Ishikawa (cell line): ENCODE measurements at regions not wholly inside any gene's neighbourhood (a gene's known extent, or its start where the extent isn't known, plus 50 kb on each side); places are given as distances from the start of the nearest gene placed in this dataset.

ENCODE experiments used
- CEBPB ChIP-seq: IDR thresholded peaks from 2 replicates; pipeline ENCODE4 v1.6.1; 2012
- CREB1 ChIP-seq: IDR thresholded peaks from 2 replicates; pipeline ENCODE4 v1.6.1; 2012; ENCODE audit warnings: low read depth
- EGR1 ChIP-seq: IDR thresholded peaks from 2 replicates; pipeline ENCODE4 v1.6.1; 2012
- EP300 ChIP-seq: IDR thresholded peaks from 2 replicates; pipeline ENCODE4 v1.6.1; 2012; ENCODE audit warnings: borderline replicate concordance
- FOXM1 ChIP-seq: IDR thresholded peaks from 2 replicates; pipeline ENCODE4 v1.6.1; 2012; ENCODE audit warnings: low read depth, borderline replicate concordance
- NFIC ChIP-seq: IDR thresholded peaks from 2 replicates; pipeline ENCODE4 v1.6.1; 2012
- RAD21 ChIP-seq: IDR thresholded peaks from 2 replicates; pipeline ENCODE4 v1.6.1; 2012; ENCODE audit warnings: low read depth
- TAF1 ChIP-seq: IDR thresholded peaks from 2 replicates; pipeline ENCODE4 v1.6.1; 2012; ENCODE audit warnings: low read depth, mild to moderate bottlenecking
- TCF12 ChIP-seq: IDR thresholded peaks from 2 replicates; pipeline ENCODE4 v1.6.1; 2012; ENCODE audit warnings: low read depth
- TEAD4 ChIP-seq: IDR thresholded peaks from 2 replicates; pipeline ENCODE4 v1.6.1; 2012
- YY1 ChIP-seq: IDR thresholded peaks from 2 replicates; pipeline ENCODE4 v1.6.1; 2012; ENCODE audit warnings: low read depth
- ZBTB7A ChIP-seq: IDR thresholded peaks from 2 replicates; pipeline ENCODE4 v1.6.1; 2012; ENCODE audit warnings: low read depth
- TF ChIP-seq, protein P1 (sequence below): IDR thresholded peaks from 2 replicates; pipeline ENCODE4 v1.6.1; 2012; ENCODE audit warnings: low read depth, mild to moderate bottlenecking
- TF ChIP-seq, protein P2 (sequence below): IDR thresholded peaks from 2 replicates; pipeline ENCODE4 v1.6.1; 2012
- TF ChIP-seq, protein P3 (sequence below): IDR thresholded peaks from 2 replicates; pipeline ENCODE4 v1.6.1; 2012

DNA sequence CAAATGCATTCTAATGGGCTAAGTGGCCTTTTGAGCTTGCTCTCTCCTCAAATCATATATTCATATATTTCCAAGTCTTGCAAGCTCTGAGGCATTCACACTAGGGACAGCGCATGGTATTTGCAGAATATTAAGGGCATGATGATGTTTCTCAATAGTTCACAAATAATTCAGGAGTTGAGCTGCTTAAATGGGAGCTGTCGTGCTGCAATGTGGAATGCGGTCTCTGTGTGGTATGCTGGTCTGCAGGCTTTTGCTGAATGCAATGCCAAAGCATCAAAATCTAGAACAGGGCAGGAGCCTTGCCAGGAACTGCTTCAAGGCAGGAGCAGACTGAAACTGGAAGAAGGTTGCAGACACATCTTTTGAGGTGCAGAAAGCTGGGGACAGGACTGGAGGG is 1060.0 kb downstream of the TBC1D22A start:
- TF ChIP-seq YY1: no peak
- no peak for TF ChIP-seq ZBTB7A
- no peak for TF ChIP-seq RAD21
- TF ChIP-seq, protein P1, sequence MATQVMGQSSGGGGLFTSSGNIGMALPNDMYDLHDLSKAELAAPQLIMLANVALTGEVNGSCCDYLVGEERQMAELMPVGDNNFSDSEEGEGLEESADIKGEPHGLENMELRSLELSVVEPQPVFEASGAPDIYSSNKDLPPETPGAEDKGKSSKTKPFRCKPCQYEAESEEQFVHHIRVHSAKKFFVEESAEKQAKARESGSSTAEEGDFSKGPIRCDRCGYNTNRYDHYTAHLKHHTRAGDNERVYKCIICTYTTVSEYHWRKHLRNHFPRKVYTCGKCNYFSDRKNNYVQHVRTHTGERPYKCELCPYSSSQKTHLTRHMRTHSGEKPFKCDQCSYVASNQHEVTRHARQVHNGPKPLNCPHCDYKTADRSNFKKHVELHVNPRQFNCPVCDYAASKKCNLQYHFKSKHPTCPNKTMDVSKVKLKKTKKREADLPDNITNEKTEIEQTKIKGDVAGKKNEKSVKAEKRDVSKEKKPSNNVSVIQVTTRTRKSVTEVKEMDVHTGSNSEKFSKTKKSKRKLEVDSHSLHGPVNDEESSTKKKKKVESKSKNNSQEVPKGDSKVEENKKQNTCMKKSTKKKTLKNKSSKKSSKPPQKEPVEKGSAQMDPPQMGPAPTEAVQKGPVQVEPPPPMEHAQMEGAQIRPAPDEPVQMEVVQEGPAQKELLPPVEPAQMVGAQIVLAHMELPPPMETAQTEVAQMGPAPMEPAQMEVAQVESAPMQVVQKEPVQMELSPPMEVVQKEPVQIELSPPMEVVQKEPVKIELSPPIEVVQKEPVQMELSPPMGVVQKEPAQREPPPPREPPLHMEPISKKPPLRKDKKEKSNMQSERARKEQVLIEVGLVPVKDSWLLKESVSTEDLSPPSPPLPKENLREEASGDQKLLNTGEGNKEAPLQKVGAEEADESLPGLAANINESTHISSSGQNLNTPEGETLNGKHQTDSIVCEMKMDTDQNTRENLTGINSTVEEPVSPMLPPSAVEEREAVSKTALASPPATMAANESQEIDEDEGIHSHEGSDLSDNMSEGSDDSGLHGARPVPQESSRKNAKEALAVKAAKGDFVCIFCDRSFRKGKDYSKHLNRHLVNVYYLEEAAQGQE: no peak
- no peak for TF ChIP-seq EGR1
- TF ChIP-seq, protein P2, sequence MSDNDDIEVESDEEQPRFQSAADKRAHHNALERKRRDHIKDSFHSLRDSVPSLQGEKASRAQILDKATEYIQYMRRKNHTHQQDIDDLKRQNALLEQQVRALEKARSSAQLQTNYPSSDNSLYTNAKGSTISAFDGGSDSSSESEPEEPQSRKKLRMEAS: no peak
- TF ChIP-seq CREB1: no peak
- no peak for TF ChIP-seq CEBPB
- no peak for TF ChIP-seq TCF12
- TF ChIP-seq NFIC: no peak

DNA sequence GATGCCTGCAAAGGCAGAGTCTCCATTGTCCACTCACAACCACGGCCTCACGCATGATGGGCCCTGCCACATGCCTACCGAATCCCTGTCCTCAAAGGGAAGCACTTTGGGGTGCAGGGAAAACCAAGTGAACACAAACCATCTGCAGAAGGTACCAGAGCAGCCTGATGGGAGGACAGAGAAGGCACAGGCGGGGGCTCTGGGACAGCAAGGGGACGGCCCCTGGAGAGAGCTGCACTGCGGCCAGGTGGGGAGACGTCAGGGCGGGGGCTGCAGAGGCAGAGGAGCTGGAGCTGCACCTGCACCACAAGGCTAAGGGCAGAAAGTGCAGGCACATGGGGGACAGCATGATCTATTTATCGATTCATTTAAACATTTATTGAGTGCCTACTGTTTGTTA is 1056.0 kb downstream of the TBC1D22A start:
- TF ChIP-seq TEAD4: no peak
- TF ChIP-seq ZBTB7A: no peak
- TF ChIP-seq NFIC: no peak
- TF ChIP-seq EP300: no peak
- no peak for TF ChIP-seq EGR1
- TF ChIP-seq CEBPB: no peak

DNA sequence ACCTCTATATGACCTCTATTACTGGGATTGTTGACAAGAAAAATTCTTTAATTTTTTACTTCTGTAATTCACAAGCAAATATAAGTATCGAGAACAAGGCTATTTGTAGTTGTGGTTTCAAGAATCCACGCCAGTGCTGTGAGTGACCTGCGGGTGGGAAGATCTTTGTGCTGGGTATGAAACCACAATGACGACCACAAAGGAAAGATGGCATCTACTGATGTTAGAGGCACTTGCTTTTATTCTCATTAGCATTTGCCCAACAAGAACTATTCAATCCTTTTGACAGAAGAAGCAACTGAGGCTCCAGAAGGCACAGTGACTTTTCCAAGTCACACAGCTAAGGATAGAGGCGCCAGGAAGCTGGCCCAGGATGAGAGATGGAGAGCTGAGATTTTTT is 1054.9 kb downstream of the TBC1D22A start:
- no peak for TF ChIP-seq TAF1
- no peak for TF ChIP-seq FOXM1
- TF ChIP-seq EP300: no peak
- TF ChIP-seq, protein P1: no peak
- TF ChIP-seq, protein P2: no peak
- no peak for TF ChIP-seq TCF12
- TF ChIP-seq NFIC: no peak
- no peak for TF ChIP-seq RAD21

DNA sequence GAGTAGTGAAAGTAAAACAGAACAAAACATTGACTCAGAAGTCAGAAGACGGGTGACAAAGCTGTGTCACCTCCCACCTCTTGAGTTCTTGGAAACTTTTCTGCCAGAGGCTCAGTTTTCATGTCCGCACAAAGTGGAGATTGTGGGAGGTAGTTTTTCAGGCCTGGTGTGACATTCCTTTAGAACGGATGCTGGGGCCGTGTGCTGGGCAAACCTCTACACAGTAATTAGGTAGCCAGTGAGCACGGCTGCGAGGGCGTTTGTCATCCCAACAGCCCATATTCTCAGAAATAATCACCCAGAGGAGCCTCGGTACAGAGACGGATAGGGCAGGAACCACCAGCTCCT is 1054.4 kb downstream of the TBC1D22A start:
- TF ChIP-seq, protein P3, sequence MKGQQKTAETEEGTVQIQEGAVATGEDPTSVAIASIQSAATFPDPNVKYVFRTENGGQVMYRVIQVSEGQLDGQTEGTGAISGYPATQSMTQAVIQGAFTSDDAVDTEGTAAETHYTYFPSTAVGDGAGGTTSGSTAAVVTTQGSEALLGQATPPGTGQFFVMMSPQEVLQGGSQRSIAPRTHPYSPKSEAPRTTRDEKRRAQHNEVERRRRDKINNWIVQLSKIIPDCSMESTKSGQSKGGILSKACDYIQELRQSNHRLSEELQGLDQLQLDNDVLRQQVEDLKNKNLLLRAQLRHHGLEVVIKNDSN: no peak
- TF ChIP-seq ZBTB7A (no peak), CREB1 (no peak), EP300 (no peak), RAD21 (no peak), EGR1 (no peak), YY1 (no peak), TAF1 (no peak), TEAD4 (no peak), TCF12 (no peak), NFIC (no peak), FOXM1 (no peak), CEBPB (no peak)
- TF ChIP-seq, protein P1: no peak
- TF ChIP-seq, protein P2: no peak

DNA sequence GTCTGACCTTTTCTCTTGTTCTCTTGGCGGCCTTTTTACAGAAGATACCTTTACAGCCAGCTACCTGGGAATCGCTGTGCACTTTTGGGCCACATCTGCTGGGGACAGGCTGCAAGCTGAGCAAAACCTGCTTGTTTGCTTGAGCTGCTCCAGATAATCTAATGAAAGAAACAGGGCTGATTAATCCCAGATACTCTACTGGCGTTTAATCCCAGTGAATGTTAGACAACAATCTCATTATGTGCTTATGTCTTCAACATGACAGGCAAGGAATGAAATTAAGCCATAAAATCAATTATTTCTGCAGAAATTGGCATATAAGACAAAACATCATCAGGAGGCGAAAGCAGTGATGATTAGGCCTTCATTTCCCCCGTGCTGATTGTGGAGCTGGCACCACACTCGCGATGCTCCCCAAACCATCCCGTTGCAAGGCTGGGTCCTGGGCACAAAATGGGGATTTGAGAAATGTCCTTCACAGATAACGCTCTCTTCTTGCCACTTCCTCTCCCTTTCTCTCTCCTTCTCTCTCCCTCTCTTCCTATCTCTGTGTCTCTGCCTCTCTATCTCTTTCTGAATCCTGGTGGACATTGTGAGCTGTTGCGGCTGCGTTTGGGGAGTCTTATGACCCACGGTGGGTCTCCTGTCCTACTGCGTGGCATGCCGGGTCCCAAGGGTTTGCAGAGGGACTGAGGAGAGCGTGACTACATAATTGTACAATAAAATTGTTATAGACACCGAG is 1053.8 kb downstream of the TBC1D22A start:
- TF ChIP-seq FOXM1 (no peak), TAF1 (no peak), RAD21 (no peak), TCF12 (no peak), CREB1 (no peak), NFIC (no peak), CEBPB (no peak), ZBTB7A (no peak), YY1 (no peak), TEAD4 (no peak), EP300 (no peak), EGR1 (no peak)
- TF ChIP-seq, protein P1: no peak
- TF ChIP-seq, protein P3: no peak
- TF ChIP-seq, protein P2: no peak
